ENCODE measurements at regions not wholly inside any gene's neighbourhood (a gene's known extent, or its start where the extent isn't known, plus 50 kb on each side); places are given as distances from the start of the nearest gene placed in this dataset.

DNA sequence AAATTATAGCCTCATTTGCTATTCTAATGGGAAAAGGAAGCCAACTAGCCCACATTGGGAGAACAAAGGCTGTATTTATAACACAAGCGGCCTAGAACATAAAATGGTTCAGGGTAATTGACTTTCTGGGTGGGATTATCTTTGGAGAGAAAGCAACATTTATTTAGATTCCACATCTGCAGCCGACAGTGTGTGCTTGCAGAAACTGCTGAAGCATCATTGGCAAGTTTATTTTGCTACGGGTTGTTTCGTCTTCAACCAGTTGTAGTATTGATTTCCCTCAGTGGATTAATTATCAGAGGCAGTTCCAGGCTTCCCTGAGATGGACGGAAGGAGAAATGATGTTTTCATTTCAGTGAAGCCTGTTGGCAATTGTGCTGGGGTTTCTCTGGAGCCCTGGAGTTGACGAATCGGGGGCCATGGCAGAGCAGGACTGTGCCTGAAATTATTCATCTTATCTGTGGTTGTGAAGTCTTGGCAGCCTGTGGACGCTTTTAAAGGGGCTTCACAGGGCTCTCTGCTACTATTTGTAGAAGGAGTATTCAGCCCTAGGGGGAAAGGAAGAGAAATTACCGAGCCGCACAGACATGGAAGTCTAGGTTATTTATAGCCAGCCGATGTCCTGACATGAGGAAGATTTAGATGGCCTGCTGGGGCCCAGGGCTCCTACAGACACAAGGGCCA, 290.6 kb upstream of the IRX4 start:
- Histone ChIP-seq H3K27ac (no peak overlapping the region), H3K36me3 (no peaks in the 10 kb centered on the region), H3K9me3 (no peaks in the 10 kb centered on the region), H3K27me3 (peaks cover 0 to 4% of the 10 kb centered on the region in 2 donors), H3K4me1 (no peaks in the 10 kb centered on the region), H3K4me3 (no peak overlapping the region)
- TF ChIP-seq EP300 (IDR thresholded peaks at IDR 0.05) (no peak), POLR2A (IDR thresholded peaks at IDR 0.05) (no peak)
- TF ChIP-seq, protein P1, sequence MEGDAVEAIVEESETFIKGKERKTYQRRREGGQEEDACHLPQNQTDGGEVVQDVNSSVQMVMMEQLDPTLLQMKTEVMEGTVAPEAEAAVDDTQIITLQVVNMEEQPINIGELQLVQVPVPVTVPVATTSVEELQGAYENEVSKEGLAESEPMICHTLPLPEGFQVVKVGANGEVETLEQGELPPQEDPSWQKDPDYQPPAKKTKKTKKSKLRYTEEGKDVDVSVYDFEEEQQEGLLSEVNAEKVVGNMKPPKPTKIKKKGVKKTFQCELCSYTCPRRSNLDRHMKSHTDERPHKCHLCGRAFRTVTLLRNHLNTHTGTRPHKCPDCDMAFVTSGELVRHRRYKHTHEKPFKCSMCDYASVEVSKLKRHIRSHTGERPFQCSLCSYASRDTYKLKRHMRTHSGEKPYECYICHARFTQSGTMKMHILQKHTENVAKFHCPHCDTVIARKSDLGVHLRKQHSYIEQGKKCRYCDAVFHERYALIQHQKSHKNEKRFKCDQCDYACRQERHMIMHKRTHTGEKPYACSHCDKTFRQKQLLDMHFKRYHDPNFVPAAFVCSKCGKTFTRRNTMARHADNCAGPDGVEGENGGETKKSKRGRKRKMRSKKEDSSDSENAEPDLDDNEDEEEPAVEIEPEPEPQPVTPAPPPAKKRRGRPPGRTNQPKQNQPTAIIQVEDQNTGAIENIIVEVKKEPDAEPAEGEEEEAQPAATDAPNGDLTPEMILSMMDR (IDR thresholded peaks at IDR 0.05): no peak
- DNase-seq (ENCODE audit: low spot score in 2 of 2): no peak
- WGBS, 2 donors: 14 to 16% methylated on average over 11 of the region's 11 CpGs

DNA sequence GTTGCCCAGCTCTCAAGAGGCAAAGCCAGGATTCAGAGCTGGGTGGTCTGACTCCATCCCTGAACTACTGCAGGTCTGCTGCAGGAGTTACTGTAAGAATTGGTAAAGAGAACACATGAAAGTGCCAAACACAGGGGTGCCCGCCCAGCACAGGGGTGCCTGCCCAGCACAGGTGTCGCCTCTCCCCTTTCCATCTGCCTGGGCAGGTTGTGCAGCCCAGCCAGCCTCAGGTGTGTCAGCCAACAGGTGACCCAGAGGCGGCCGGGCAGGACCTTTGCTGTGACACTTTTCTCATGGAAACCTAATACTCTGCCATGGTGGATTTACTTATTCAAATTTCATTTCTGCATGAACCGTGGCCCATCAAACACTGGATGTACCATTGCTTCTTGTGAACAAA, 289.7 kb upstream of the IRX4 start:
- H3K27ac ChIP-seq: no peak overlapping the region
- peaks cover 0 to 4% of the 10 kb centered on the region in 2 donors for H3K27me3 ChIP-seq
- H3K9me3 ChIP-seq: no peaks in the 10 kb centered on the region
- H3K36me3 ChIP-seq: no peaks in the 10 kb centered on the region
- no peak for DNase-seq (ENCODE audit: low spot score in 2 of 2)
- H3K4me3 ChIP-seq: no peak overlapping the region
- WGBS, 2 donors: 76 to 83% methylated on average over 5 of the region's 5 CpGs
- H3K4me1 ChIP-seq: no peaks in the 10 kb centered on the region
- no peak for TF ChIP-seq POLR2A (IDR thresholded peaks at IDR 0.05)
- TF ChIP-seq, protein P1 (IDR thresholded peaks at IDR 0.05): no peak
- TF ChIP-seq EP300 (IDR thresholded peaks at IDR 0.05): no peak

DNA sequence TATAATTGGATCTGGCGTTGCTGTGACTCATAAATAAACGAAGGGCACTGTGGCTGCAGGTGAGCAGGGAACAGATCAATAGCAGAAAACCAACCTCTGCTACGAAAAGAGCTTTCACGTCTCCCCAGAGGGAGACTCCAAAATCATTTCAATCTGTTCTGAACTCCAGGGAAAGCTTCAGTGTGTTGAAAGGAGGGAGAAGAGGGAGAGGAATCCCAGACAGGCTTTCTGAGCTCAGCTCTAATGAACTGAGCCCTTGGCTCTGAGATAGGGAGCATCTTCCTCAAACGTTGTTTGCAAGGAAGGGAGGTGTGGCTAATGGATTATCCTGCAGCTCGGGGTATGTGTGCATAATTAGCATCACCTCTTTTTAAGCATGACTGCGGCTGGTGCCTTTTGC, 288.0 kb upstream of the IRX4 start:
- Histone ChIP-seq H3K36me3 (no peaks in the 10 kb centered on the region), H3K4me1 (no peaks in the 10 kb centered on the region), H3K9me3 (no peaks in the 10 kb centered on the region), H3K27me3 (peaks cover 0 to 4% of the 10 kb centered on the region in 2 donors), H3K27ac (no peak overlapping the region), H3K4me3 (no peak overlapping the region)
- WGBS, 2 donors: 42 to 48% methylated on average over 7 of the region's 7 CpGs
- TF ChIP-seq, protein P1 (IDR thresholded peaks at IDR 0.05): no peak
- TF ChIP-seq EP300 (IDR thresholded peaks at IDR 0.05) (no peak), POLR2A (IDR thresholded peaks at IDR 0.05) (no peak)
- no peak for DNase-seq (ENCODE audit: low spot score in 2 of 2)

DNA sequence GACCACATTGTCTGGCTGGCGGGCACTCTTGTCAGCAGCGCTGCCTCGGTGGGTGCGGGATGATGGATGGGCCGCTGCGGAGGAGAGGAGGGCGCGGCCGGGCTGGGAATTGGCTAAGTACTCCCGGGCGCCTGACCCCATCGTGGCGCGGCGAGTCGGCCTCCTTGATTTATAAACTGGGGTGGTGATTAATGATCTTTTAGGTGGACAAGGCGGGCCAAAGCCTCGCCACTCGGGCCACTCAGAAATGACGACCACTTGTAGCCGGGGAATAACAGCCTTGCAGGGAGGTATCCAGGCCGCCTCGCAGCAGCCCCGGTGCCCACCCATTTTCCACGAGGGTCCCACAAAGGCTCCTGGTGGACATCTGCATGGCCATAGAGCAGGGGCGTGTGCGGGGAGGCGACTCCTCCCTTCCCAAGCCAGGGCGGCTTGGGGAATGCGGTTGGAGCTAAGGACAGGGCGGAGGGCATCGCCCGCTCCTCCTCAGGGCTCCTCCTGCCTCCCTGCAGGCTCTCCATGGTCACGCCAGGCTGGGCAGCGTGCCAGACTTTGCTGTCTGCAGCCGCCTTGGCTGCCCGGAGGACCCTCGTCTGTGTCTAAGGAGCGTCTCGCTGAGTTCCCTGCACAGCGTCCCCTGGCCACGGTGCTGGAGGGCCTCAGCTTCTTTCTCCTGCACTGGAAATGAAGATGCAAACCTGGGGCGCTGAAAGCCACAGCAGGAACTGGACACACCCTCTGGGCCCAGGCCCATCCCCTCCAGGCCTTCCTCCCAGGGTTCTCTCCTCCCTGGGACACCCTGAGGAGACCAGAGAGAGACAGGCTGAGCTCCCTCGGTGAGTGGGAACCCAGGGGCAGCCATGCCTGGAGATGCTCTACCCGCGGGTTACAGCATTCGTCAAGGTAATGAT, 287.4 kb upstream of the IRX4 start:
- DNase-seq (ENCODE audit: low spot score in 2 of 2): no peak
- no peak overlapping the region for H3K27ac ChIP-seq
- WGBS, 2 donors: 69 to 71% methylated on average over 25 to 46 of the region's 47 CpGs
- H3K36me3 ChIP-seq: no peaks in the 10 kb centered on the region
- H3K4me3 ChIP-seq: no peak overlapping the region
- TF ChIP-seq, protein P1 (IDR thresholded peaks at IDR 0.05): no peak
- no peak for TF ChIP-seq EP300 (IDR thresholded peaks at IDR 0.05)
- no peak for TF ChIP-seq POLR2A (IDR thresholded peaks at IDR 0.05)
- H3K4me1 ChIP-seq: no peaks in the 10 kb centered on the region
- peaks cover 0 to 4% of the 10 kb centered on the region in 2 donors for H3K27me3 ChIP-seq
- H3K9me3 ChIP-seq: no peaks in the 10 kb centered on the region

DNA sequence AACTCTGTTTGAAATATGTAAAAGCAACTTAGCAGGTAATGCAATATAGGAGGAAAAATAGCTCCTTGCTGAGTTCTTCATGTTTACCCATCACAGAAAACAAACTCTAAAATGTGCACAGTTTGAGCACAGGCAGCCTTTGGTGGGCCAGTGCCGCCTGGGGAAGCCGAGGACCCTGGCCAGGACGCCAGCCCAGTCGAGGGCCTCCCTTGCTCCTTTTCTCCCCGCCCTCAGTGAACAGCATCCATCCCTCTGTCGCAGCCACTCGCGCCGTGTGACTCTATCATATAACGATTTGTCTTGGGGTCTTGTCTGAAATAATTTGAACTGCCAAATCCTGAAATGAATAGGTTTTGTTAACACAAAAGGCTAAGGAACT, 286.7 kb upstream of the IRX4 start:
- no peak for DNase-seq (ENCODE audit: low spot score in 2 of 2)
- peaks cover 0 to 4% of the 10 kb centered on the region in 2 donors for H3K27me3 ChIP-seq
- no peaks in the 10 kb centered on the region for H3K36me3 ChIP-seq
- no peak overlapping the region for H3K4me3 ChIP-seq
- TF ChIP-seq, protein P1 (IDR thresholded peaks at IDR 0.05): no peak
- TF ChIP-seq POLR2A (IDR thresholded peaks at IDR 0.05) (no peak), EP300 (IDR thresholded peaks at IDR 0.05) (no peak)
- H3K9me3 ChIP-seq: no peaks in the 10 kb centered on the region
- H3K4me1 ChIP-seq: no peaks in the 10 kb centered on the region
- WGBS, 2 donors: 79 to 86% methylated on average over 10 of the region's 10 CpGs
- no peak overlapping the region for H3K27ac ChIP-seq
